ENCODE measurements at regions not wholly inside any gene's neighbourhood (a gene's known extent, or its start where the extent isn't known, plus 50 kb on each side); places are given as distances from the start of the nearest gene placed in this dataset.

DNA sequence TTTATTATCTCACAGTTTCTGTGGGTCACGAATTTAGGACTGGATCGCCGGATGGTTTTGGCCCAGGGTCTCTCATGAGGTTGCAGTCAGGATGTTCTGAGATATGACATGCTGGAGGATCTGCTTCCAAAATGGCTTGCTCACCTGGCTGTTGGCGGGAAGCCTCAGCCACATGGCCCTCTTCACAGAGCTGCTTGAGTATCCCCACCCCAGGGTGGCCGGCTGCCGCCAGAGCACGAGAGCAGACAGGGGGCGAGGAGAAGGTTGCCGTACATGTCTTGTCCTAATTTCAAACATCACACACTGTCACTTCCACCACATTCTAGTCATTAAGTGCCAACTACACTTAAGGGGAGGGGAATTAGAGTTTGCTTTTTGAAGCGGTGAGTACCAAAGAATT is 365.8 kb downstream of the FGFR2 start:
- ChIA-PET RAD21 (ENCODE audit: low non-redundant PET in 1 of 2, low total read pairs in 2 of 2, uncharacterized antibody in 2 of 2, unreplicated experiment in 2 of 2) (no interaction called here), POLR2A (no interaction called here), CTCF (interaction anchor here (0.6 kb wide), 1 partner anchor 242 kb away, joined by 3 read pairs; no protein-coding TSS in a partner anchor)
- H3K4me1 ChIP-seq (ENCODE audit: control insufficient read depth in 1 of 2, insufficient read depth in 2 of 2, low read length in 2 of 2), result peaks cover 2 to 7% of the 10 kb centered on the region in 2 experiments; a peak in 1 of 4 replicates
- H3K9me3 ChIP-seq (ENCODE audit: control insufficient read depth in 1 of 2, insufficient read depth in 1 of 2, low read depth in 1 of 2, low read length in 2 of 2), result no peaks in the 10 kb centered on the region
- intact Hi-C loops (cut with micrococcal nuclease), result no loop called here
- TF ChIP-seq SIN3A (IDR thresholded peaks at IDR 0.05; ENCODE audit: low read depth), result no peak
- no peak for TF ChIP-seq SP1 (IDR thresholded peaks at IDR 0.05; ENCODE audit: low read depth)
- TF ChIP-seq, protein P1, sequence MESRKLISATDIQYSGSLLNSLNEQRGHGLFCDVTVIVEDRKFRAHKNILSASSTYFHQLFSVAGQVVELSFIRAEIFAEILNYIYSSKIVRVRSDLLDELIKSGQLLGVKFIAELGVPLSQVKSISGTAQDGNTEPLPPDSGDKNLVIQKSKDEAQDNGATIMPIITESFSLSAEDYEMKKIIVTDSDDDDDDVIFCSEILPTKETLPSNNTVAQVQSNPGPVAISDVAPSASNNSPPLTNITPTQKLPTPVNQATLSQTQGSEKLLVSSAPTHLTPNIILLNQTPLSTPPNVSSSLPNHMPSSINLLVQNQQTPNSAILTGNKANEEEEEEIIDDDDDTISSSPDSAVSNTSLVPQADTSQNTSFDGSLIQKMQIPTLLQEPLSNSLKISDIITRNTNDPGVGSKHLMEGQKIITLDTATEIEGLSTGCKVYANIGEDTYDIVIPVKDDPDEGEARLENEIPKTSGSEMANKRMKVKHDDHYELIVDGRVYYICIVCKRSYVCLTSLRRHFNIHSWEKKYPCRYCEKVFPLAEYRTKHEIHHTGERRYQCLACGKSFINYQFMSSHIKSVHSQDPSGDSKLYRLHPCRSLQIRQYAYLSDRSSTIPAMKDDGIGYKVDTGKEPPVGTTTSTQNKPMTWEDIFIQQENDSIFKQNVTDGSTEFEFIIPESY (IDR thresholded peaks at IDR 0.05; ENCODE audit: extremely low read depth, insufficient replicate concordance, low read length), result no peak
- TF ChIP-seq EZH2phosphoT487 (IDR thresholded peaks at IDR 0.05; ENCODE audit: borderline replicate concordance), result no peak
- no peak for TF ChIP-seq SRF (IDR thresholded peaks at IDR 0.05; ENCODE audit: low read depth)
- no peak for TF ChIP-seq POLR2A (IDR thresholded peaks at IDR 0.05; ENCODE audit: borderline replicate concordance, extremely low read depth, insufficient read depth, insufficient read length)
- TF ChIP-seq YY1 (IDR thresholded peaks at IDR 0.05; ENCODE audit: extremely low read depth, insufficient replicate concordance, low read depth, low read length), result no peak
- no peak overlapping the region for H3K27ac ChIP-seq (ENCODE audit: low read depth, low read length)
- H4K20me1 ChIP-seq (ENCODE audit: insufficient read depth), result no peaks in the 10 kb centered on the region
- H3K79me2 ChIP-seq (ENCODE audit: insufficient read depth, low read length), result no peaks in the 10 kb centered on the region
- ATAC-seq, result no peak
- H3K4me3 ChIP-seq (replicated peaks in 1 of 2; ENCODE audit: low read depth in 1 of 2, low read length in 2 of 2), result no peak overlapping the region
- BruUV-seq (replicated peaks), result no TSS peak
- H3K27me3 ChIP-seq (ENCODE audit: insufficient read depth, low read length), result no peaks in the 10 kb centered on the region
- no peaks in the 10 kb centered on the region for H3K9me2 ChIP-seq (ENCODE audit: insufficient read depth)
- no peak overlapping the region for H2AFZ ChIP-seq (ENCODE audit: low read depth, low read length, poor library complexity, severe bottlenecking)
- no peak for DNase-seq (ENCODE audit: low read depth, low spot score)
- no peak overlapping the region for H3K4me2 ChIP-seq (ENCODE audit: low read length)
- H3K9ac ChIP-seq (ENCODE audit: low read length), result no peak overlapping the region
- H3K36me3 ChIP-seq (ENCODE audit: control insufficient read depth in 1 of 2, insufficient read depth in 2 of 2, low read length in 2 of 2), result no peaks in the 10 kb centered on the region

DNA sequence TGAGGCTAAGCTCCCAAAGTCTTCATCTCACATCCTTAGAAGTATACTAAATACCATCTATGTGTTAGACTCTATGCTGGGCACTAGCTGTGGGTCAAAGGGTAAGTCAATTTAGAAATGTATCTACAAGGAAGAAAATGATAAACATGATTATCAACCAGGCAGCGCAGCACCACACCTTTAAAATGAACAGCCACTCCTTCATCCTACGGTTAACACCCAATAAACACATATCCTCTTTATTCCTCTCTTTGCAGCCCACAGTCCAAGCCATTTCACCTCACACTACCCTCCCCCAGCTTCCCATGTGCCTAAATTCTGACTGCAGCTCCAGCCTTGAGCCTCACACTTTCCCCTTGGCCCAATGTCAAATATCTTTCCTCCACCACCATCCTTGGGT is 362.6 kb downstream of the FGFR2 start:
- Histone ChIP-seq H3K79me2 (ENCODE audit: insufficient read depth, low read length) (no peaks in the 10 kb centered on the region), H3K4me2 (ENCODE audit: low read length) (no peak overlapping the region), H3K9ac (ENCODE audit: low read length) (no peak overlapping the region), H3K9me3 (ENCODE audit: control insufficient read depth in 1 of 2, insufficient read depth in 1 of 2, low read depth in 1 of 2, low read length in 2 of 2) (no peaks in the 10 kb centered on the region), H3K36me3 (ENCODE audit: control insufficient read depth in 1 of 2, insufficient read depth in 2 of 2, low read length in 2 of 2) (no peaks in the 10 kb centered on the region), H2AFZ (ENCODE audit: low read depth, low read length, poor library complexity, severe bottlenecking) (no peak overlapping the region), H3K27me3 (ENCODE audit: insufficient read depth, low read length) (no peaks in the 10 kb centered on the region), H3K9me2 (ENCODE audit: insufficient read depth) (no peaks in the 10 kb centered on the region), H3K4me3 (replicated peaks in 1 of 2; ENCODE audit: low read depth in 1 of 2, low read length in 2 of 2) (no peak overlapping the region), H4K20me1 (ENCODE audit: insufficient read depth) (no peaks in the 10 kb centered on the region), H3K4me1 (ENCODE audit: control insufficient read depth in 1 of 2, insufficient read depth in 2 of 2, low read length in 2 of 2) (peaks cover 2 to 15% of the 10 kb centered on the region in 2 experiments; a peak in 1 of 4 replicates), H3K27ac (ENCODE audit: low read depth, low read length) (no peak overlapping the region)
- BruUV-seq (replicated peaks), result no TSS peak
- ATAC-seq (no peak), DNase-seq (ENCODE audit: low read depth, low spot score) (no peak)
- ChIA-PET RAD21 (ENCODE audit: low non-redundant PET in 1 of 2, low total read pairs in 2 of 2, uncharacterized antibody in 2 of 2, unreplicated experiment in 2 of 2) (no interaction called here), CTCF (no interaction called here), POLR2A (no interaction called here)
- intact Hi-C loops (cut with micrococcal nuclease), result no loop called here
- TF ChIP-seq EZH2phosphoT487 (IDR thresholded peaks at IDR 0.05; ENCODE audit: borderline replicate concordance), result no peak
- no peak for TF ChIP-seq JUND (IDR thresholded peaks at IDR 0.05)
